ENCODE measurements at regions not wholly inside any gene's neighbourhood (a gene's known extent, or its start where the extent isn't known, plus 50 kb on each side); places are given as distances from the start of the nearest gene placed in this dataset.

GRCh38 chr10:59595593-59595992, 114.1 kb downstream of the SLC16A9 start:
- H2AFZ ChIP-seq (ENCODE audit: low read depth, low read length) = no peak overlapping the region
- H3K9me3 ChIP-seq (ENCODE audit: insufficient read depth, low read length) = no peaks in the 10 kb centered on the region
- H3K4me2 ChIP-seq (ENCODE audit: low read length) = no peak overlapping the region
- no peaks in the 10 kb centered on the region for H3K4me1 ChIP-seq (ENCODE audit: low read length)
- no peak for TF ChIP-seq EZH2phosphoT487 (IDR thresholded peaks at IDR 0.05; ENCODE audit: low read depth)
- no peak for TF ChIP-seq CTCF (IDR thresholded peaks at IDR 0.05; ENCODE audit: low read depth, low read length)
- H3K9ac ChIP-seq (ENCODE audit: low read length) = no peak overlapping the region
- no peak overlapping the region for H3K27ac ChIP-seq (ENCODE audit: low read length)
- no peaks in the 10 kb centered on the region for H3K79me2 ChIP-seq (ENCODE audit: low read length)
- no peaks in the 10 kb centered on the region for H3K27me3 ChIP-seq (ENCODE audit: low read depth, low read length)
- no peaks in the 10 kb centered on the region for H3K36me3 ChIP-seq (replicated peaks; ENCODE audit: low read depth, low read length)
- H4K20me1 ChIP-seq (ENCODE audit: insufficient read depth, low read length) = no peaks in the 10 kb centered on the region
- H3K4me3 ChIP-seq (ENCODE audit: low read length) = no peak overlapping the region

GRCh38 chr10:59593768-59594167, 115.9 kb downstream of the SLC16A9 start:
- TF ChIP-seq CTCF (IDR thresholded peaks at IDR 0.05; ENCODE audit: low read depth, low read length) (no peak), EZH2phosphoT487 (IDR thresholded peaks at IDR 0.05; ENCODE audit: low read depth) (no peak)
- no peak overlapping the region for H3K27ac ChIP-seq (ENCODE audit: low read length)
- no peaks in the 10 kb centered on the region for H3K4me1 ChIP-seq (ENCODE audit: low read length)
- H3K9me3 ChIP-seq (ENCODE audit: insufficient read depth, low read length) = no peaks in the 10 kb centered on the region
- no peak overlapping the region for H3K4me2 ChIP-seq (ENCODE audit: low read length)
- H3K4me3 ChIP-seq (ENCODE audit: low read length) = no peak overlapping the region
- H3K9ac ChIP-seq (ENCODE audit: low read length) = no peak overlapping the region
- no peaks in the 10 kb centered on the region for H3K36me3 ChIP-seq (replicated peaks; ENCODE audit: low read depth, low read length)
- H2AFZ ChIP-seq (ENCODE audit: low read depth, low read length) = no peak overlapping the region
- no peaks in the 10 kb centered on the region for H3K27me3 ChIP-seq (ENCODE audit: low read depth, low read length)
- H3K79me2 ChIP-seq (ENCODE audit: low read length) = no peaks in the 10 kb centered on the region
- no peaks in the 10 kb centered on the region for H4K20me1 ChIP-seq (ENCODE audit: insufficient read depth, low read length)

GRCh38 chr10:59589796-59590195, 119.9 kb downstream of the SLC16A9 start:
- no peaks in the 10 kb centered on the region for H4K20me1 ChIP-seq (ENCODE audit: insufficient read depth, low read length)
- H3K79me2 ChIP-seq (ENCODE audit: low read length) = no peaks in the 10 kb centered on the region
- no peak for TF ChIP-seq EZH2phosphoT487 (IDR thresholded peaks at IDR 0.05; ENCODE audit: low read depth)
- TF ChIP-seq CTCF (IDR thresholded peaks at IDR 0.05; ENCODE audit: low read depth, low read length) = no peak

GRCh38 chr10:59588791-59589190, 120.9 kb downstream of the SLC16A9 start:
- H3K27ac ChIP-seq (ENCODE audit: low read length) = no peak overlapping the region
- no peaks in the 10 kb centered on the region for H3K9me3 ChIP-seq (ENCODE audit: insufficient read depth, low read length)
- TF ChIP-seq CTCF (IDR thresholded peaks at IDR 0.05; ENCODE audit: low read depth, low read length) (no peak), EZH2phosphoT487 (IDR thresholded peaks at IDR 0.05; ENCODE audit: low read depth) (no peak)
- no peaks in the 10 kb centered on the region for H3K36me3 ChIP-seq (replicated peaks; ENCODE audit: low read depth, low read length)
- H3K4me1 ChIP-seq (ENCODE audit: low read length) = no peaks in the 10 kb centered on the region
- H2AFZ ChIP-seq (ENCODE audit: low read depth, low read length) = no peak overlapping the region
- no peak overlapping the region for H3K9ac ChIP-seq (ENCODE audit: low read length)
- H3K27me3 ChIP-seq (ENCODE audit: low read depth, low read length) = no peaks in the 10 kb centered on the region
- no peaks in the 10 kb centered on the region for H3K79me2 ChIP-seq (ENCODE audit: low read length)
- H3K4me3 ChIP-seq (ENCODE audit: low read length) = no peak overlapping the region
- H4K20me1 ChIP-seq (ENCODE audit: insufficient read depth, low read length) = no peaks in the 10 kb centered on the region
- H3K4me2 ChIP-seq (ENCODE audit: low read length) = no peak overlapping the region

More at GRCh38 chr10:59589796-59590195, 119.9 kb downstream of the SLC16A9 start:
- H3K4me3 ChIP-seq (ENCODE audit: low read length) = no peak overlapping the region
- H3K4me2 ChIP-seq (ENCODE audit: low read length) = no peak overlapping the region
- H2AFZ ChIP-seq (ENCODE audit: low read depth, low read length) = no peak overlapping the region
- H3K27me3 ChIP-seq (ENCODE audit: low read depth, low read length) = no peaks in the 10 kb centered on the region
- no peaks in the 10 kb centered on the region for H3K4me1 ChIP-seq (ENCODE audit: low read length)
- H3K27ac ChIP-seq (ENCODE audit: low read length) = no peak overlapping the region
- no peaks in the 10 kb centered on the region for H3K36me3 ChIP-seq (replicated peaks; ENCODE audit: low read depth, low read length)
- no peaks in the 10 kb centered on the region for H3K9me3 ChIP-seq (ENCODE audit: insufficient read depth, low read length)
- no peak overlapping the region for H3K9ac ChIP-seq (ENCODE audit: low read length)

All from OCI-LY3 (cell line).